HFFc6 (cell line): ENCODE measurements at regions not wholly inside any gene's neighbourhood (a gene's known extent, or its start where the extent isn't known, plus 50 kb on each side); places are given as distances from the start of the nearest gene placed in this dataset.
A peak's percentile ranks its signal among the peaks of the same experiment; 100 is the strongest.

Experiments used
- DNase-seq: peaks from one replicate; pipeline ENCODE4 v3.0.0-alpha.2; 2018
- H3K27ac Mint-ChIP-seq: 2 replicates; pipeline ENCODE4 v1.8.0; 2020; ENCODE audit warnings: mild to moderate bottlenecking, mixed read lengths
- H3K27me3 Mint-ChIP-seq: 2 replicates; pipeline ENCODE4 v1.8.0; 2021; ENCODE audit warnings: mild to moderate bottlenecking, moderate library complexity, mixed read lengths; ENCODE audit not compliant: insufficient read depth
- H3K36me3 Mint-ChIP-seq: 2 replicates; pipeline ENCODE4 v1.8.0; 2021; ENCODE audit warnings: low read depth, mixed read lengths
- H3K4me1 Mint-ChIP-seq: 2 replicates; pipeline ENCODE4 v1.8.0; 2020; ENCODE audit warnings: low read depth, mixed read lengths
- H3K4me3 Mint-ChIP-seq: 2 replicates; pipeline ENCODE4 v1.8.0; 2020; ENCODE audit warnings: mild to moderate bottlenecking, moderate library complexity, mixed read lengths
- H3K9me3 Mint-ChIP-seq: 2 replicates; pipeline ENCODE4 v1.8.0; 2020; ENCODE audit warnings: mild to moderate bottlenecking, mixed read lengths
- CTCF ChIP-seq: fragments of 200-600 bp; sonication (generic); IDR thresholded peaks from 2 replicates; pipeline ENCODE4 v1.5.0; 2021; ENCODE audit warnings: antibody characterized with exemption, mild to moderate bottlenecking

DNA sequence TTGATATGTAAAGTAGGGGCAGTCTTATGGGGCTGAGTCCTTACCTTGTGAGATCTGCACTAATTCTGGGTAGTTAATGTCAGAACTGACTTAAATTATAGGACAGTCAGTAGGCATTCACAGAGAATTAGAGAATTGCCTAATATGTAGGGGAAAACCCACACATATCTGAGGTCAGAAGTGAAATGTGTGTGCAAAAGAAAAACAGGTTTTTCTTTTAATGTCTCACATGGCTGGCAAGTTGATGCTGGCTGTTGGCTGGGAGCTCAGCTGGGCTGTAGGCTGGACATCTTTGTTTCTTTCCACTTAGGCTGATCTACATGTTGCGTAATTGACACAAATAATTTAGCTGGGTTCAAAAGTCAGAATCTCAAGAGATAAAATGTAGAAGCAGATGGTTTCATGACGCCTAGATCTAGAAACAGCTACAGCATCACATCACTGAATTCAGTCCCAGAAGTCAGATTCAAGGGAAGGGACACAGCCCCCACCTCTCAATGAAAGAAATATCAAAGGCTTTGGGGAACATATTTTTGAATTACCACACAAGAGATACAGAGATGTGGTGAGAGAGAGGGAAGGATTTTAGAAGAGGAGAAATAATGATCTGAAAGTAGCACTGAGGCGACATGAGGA lies 98.9 kb downstream of the TNFSF18 start:
- peaks cover 2% of the 10 kb centered on the region for H3K27me3 Mint-ChIP-seq
- TF ChIP-seq CTCF = no peak
- peak overlapping the region; percentile 92 for H3K27ac Mint-ChIP-seq
- H3K36me3 Mint-ChIP-seq = no peaks in the 10 kb centered on the region; the same call in none of the 2 replicates
- no peak overlapping the region for H3K4me3 Mint-ChIP-seq
- no peaks in the 10 kb centered on the region for H3K9me3 Mint-ChIP-seq
- peaks cover 100% of the 10 kb centered on the region for H3K4me1 Mint-ChIP-seq
- DNase-seq = peak; percentile 33

GRCh38 chr1:172952516-172952915 lies 98.2 kb downstream of the TNFSF18 start:
- Mint-ChIP-seq H3K27me3 (peaks cover 2% of the 10 kb centered on the region), H3K4me3 (no peak overlapping the region), H3K36me3 (peaks cover 6% of the 10 kb centered on the region), H3K9me3 (no peaks in the 10 kb centered on the region), H3K4me1 (peaks cover 100% of the 10 kb centered on the region), H3K27ac (peak overlapping the region; percentile 92; the same call in 1 of the 2 replicates)
- no peak for TF ChIP-seq CTCF
- DNase-seq = no peak

GRCh38 chr1:172954476-172955150 lies 96.1 kb downstream of the TNFSF18 start:
- TF ChIP-seq CTCF = no peak
- Mint-ChIP-seq H3K27ac (peak overlapping the region; percentile 86; the same call in 1 of the 2 replicates), H3K36me3 (peaks cover 6% of the 10 kb centered on the region), H3K4me1 (peaks cover 97% of the 10 kb centered on the region), H3K27me3 (peaks cover 2% of the 10 kb centered on the region), H3K9me3 (no peaks in the 10 kb centered on the region), H3K4me3 (no peak overlapping the region)
- no peak for DNase-seq

DNA sequence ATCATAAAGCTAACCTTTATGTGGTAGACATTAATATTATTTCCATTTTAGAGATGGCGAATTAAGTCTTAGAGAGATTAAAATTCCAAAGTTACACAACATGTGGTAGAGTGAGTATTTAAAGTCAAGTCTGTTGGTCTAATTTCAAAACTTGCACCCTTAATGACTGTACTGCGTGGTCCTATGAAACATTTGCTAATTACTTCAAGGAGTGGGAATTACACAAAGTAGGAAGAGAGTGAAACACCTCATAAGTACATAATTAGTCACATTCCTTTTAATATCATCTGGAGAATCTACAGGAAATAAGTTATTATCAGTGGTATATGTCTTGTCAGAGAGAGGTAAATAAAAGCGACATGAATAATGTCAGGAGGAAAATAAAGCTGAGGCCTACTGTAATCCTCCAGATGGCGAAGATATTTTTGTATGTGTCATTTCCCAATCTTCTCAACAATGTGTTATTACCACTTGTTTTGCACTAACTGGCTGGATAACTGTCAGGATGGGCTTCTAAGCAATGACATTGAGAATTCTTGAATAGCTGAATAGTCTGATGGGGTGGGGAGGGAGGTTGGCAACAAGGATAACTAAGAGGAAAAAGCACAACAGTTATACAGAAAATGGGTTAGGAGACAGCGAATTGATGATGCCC lies 95.5 kb downstream of the TNFSF18 start:
- no peak for TF ChIP-seq CTCF
- Mint-ChIP-seq H3K4me1 (peaks cover 97% of the 10 kb centered on the region), H3K4me3 (peak overlapping the region; percentile 1; the same call in 1 of the 2 replicates), H3K36me3 (peaks cover 6% of the 10 kb centered on the region), H3K27ac (peak overlapping the region; percentile 86), H3K9me3 (no peaks in the 10 kb centered on the region), H3K27me3 (peaks cover 2% of the 10 kb centered on the region; the same call in 1 of the 2 replicates)
- peak; percentile 89 for DNase-seq

- H3K27ac Mint-ChIP-seq = peak overlapping the region; percentile 86; the same call in 1 of the 2 replicates
Measured at GRCh38 chr1:172956871-172957270, 93.9 kb downstream of the TNFSF18 start.

More at GRCh38 chr1:172956871-172957270, 93.9 kb downstream of the TNFSF18 start:
- H3K27me3 Mint-ChIP-seq = peaks cover 2% of the 10 kb centered on the region; the same call in 1 of the 2 replicates
- DNase-seq = no peak
- peaks cover 97% of the 10 kb centered on the region for H3K4me1 Mint-ChIP-seq
- no peak overlapping the region for H3K4me3 Mint-ChIP-seq
- peaks cover 10% of the 10 kb centered on the region for H3K36me3 Mint-ChIP-seq
- TF ChIP-seq CTCF = no peak
- peaks cover under 1% of the 10 kb centered on the region; the same call in 1 of the 2 replicates for H3K9me3 Mint-ChIP-seq
